ENCODE measurements at regions not wholly inside any gene's neighbourhood (a gene's known extent, or its start where the extent isn't known, plus 50 kb on each side); places are given as distances from the start of the nearest gene placed in this dataset.

GRCh38 chr4:30181918-30182317 lies 538.3 kb upstream of the PCDH7 start (continued):
- TF ChIP-seq CHD7 (IDR thresholded peaks at IDR 0.05; ENCODE audit: insufficient replicate concordance, low read length) (no peak), HDAC2 (IDR thresholded peaks at IDR 0.05; ENCODE audit: borderline replicate concordance in 1 of 2, low read depth in 2 of 2, low read length in 2 of 2) (no peak), E2F6 (IDR thresholded peaks at IDR 0.05) (no peak), BCL11A (IDR thresholded peaks at IDR 0.05; ENCODE audit: low read depth in 2 of 2, low read length in 2 of 2) (no peak)
